ENCODE measurements at regions not wholly inside any gene's neighbourhood (a gene's known extent, or its start where the extent isn't known, plus 50 kb on each side); places are given as distances from the start of the nearest gene placed in this dataset.

GRCh38 chr7:68914006-68914405 lies 684.3 kb upstream of the AUTS2 start:
- Histone ChIP-seq H3K4me1 (no peaks in the 10 kb centered on the region), H3K36me3 (ENCODE audit: control insufficient read depth, insufficient read depth, low read length) (no peaks in the 10 kb centered on the region), H3K9me3 (ENCODE audit: control insufficient read depth, low read length) (no peaks in the 10 kb centered on the region), H3K79me2 (no peaks in the 10 kb centered on the region), H2AFZ (no peak overlapping the region), H3K27me3 (ENCODE audit: control insufficient read depth, insufficient read depth, low read length) (no peaks in the 10 kb centered on the region), H3K27ac (no peak overlapping the region), H3K9ac (no peak overlapping the region), H3K4me3 (ENCODE audit: low read depth, low read length) (no peak overlapping the region), H3K4me2 (ENCODE audit: low read length) (no peak overlapping the region)
- TF ChIP-seq, protein P1, sequence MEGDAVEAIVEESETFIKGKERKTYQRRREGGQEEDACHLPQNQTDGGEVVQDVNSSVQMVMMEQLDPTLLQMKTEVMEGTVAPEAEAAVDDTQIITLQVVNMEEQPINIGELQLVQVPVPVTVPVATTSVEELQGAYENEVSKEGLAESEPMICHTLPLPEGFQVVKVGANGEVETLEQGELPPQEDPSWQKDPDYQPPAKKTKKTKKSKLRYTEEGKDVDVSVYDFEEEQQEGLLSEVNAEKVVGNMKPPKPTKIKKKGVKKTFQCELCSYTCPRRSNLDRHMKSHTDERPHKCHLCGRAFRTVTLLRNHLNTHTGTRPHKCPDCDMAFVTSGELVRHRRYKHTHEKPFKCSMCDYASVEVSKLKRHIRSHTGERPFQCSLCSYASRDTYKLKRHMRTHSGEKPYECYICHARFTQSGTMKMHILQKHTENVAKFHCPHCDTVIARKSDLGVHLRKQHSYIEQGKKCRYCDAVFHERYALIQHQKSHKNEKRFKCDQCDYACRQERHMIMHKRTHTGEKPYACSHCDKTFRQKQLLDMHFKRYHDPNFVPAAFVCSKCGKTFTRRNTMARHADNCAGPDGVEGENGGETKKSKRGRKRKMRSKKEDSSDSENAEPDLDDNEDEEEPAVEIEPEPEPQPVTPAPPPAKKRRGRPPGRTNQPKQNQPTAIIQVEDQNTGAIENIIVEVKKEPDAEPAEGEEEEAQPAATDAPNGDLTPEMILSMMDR (IDR thresholded peaks at IDR 0.05): no peak

GRCh38 chr7:68917041-68917651 lies 681.1 kb upstream of the AUTS2 start:
- H3K9ac ChIP-seq: no peak overlapping the region

DNA sequence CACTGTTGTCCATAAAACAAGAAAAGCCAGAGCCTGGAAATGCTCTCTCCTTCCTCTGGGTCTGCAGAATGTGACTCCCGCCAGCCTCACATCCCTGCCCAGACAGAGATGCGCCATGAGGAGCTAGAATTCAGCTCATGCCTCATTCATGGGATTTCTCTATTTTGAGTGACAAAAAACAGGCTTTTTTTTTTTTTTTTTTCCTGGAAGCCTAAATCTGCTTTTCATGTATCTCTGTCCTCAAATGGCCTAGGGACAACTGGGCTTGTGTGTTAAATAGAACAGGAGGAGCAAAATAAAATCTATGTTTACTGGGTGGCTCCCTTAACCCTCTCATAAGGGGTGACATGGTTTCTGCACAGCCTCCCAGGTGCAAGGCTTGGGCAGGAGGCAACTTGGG lies 679.7 kb upstream of the AUTS2 start:
- H3K36me3 ChIP-seq (ENCODE audit: control insufficient read depth, insufficient read depth, low read length): no peaks in the 10 kb centered on the region
- no peak overlapping the region for H2AFZ ChIP-seq
- H3K4me3 ChIP-seq (ENCODE audit: low read depth, low read length): no peak overlapping the region
- H3K27me3 ChIP-seq (ENCODE audit: control insufficient read depth, insufficient read depth, low read length): no peaks in the 10 kb centered on the region
- no peak overlapping the region for H3K27ac ChIP-seq
- no peak overlapping the region for H3K4me2 ChIP-seq (ENCODE audit: low read length)
- H3K79me2 ChIP-seq: no peaks in the 10 kb centered on the region
- TF ChIP-seq, protein P1 (IDR thresholded peaks at IDR 0.05): no peak
- no peaks in the 10 kb centered on the region for H3K4me1 ChIP-seq
- no peak overlapping the region for H3K9ac ChIP-seq
- no peaks in the 10 kb centered on the region for H3K9me3 ChIP-seq (ENCODE audit: control insufficient read depth, low read length)

More at GRCh38 chr7:68917041-68917651, 681.1 kb upstream of the AUTS2 start:
- Histone ChIP-seq H3K9me3 (ENCODE audit: control insufficient read depth, low read length) (no peaks in the 10 kb centered on the region), H3K27ac (no peak overlapping the region), H3K4me3 (ENCODE audit: low read depth, low read length) (no peak overlapping the region), H3K4me1 (no peaks in the 10 kb centered on the region), H3K4me2 (ENCODE audit: low read length) (no peak overlapping the region), H3K27me3 (ENCODE audit: control insufficient read depth, insufficient read depth, low read length) (no peaks in the 10 kb centered on the region), H2AFZ (no peak overlapping the region), H3K79me2 (no peaks in the 10 kb centered on the region), H3K36me3 (ENCODE audit: control insufficient read depth, insufficient read depth, low read length) (no peaks in the 10 kb centered on the region)
- TF ChIP-seq, protein P1 (IDR thresholded peaks at IDR 0.05): no peak

DNA sequence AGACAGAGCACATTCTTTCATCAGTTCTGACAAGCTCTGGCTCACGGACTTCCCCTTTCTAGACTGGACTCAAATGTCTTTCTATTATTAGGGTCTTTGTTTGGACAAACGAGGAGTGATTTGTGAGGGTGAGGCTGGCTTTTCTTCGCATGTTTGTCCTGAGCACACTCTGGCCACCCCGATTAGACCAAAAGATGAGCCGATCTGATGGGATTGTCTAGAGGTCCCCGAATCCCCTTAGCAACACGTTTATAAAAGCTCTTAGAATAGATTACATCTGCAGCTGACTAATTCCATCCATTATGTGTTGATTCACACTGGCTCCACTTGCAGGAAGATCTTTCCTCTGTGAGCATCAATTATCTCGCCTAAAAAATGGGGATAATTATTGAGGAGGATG lies 675.4 kb upstream of the AUTS2 start:
- no peaks in the 10 kb centered on the region for H3K79me2 ChIP-seq
- H2AFZ ChIP-seq: no peak overlapping the region
- no peak overlapping the region for H3K4me3 ChIP-seq (ENCODE audit: low read depth, low read length)
- TF ChIP-seq, protein P1 (IDR thresholded peaks at IDR 0.05): no peak
- H3K9ac ChIP-seq: no peak overlapping the region
- no peak overlapping the region for H3K4me2 ChIP-seq (ENCODE audit: low read length)
- H3K27ac ChIP-seq: no peak overlapping the region
- no peaks in the 10 kb centered on the region for H3K9me3 ChIP-seq (ENCODE audit: control insufficient read depth, low read length)
- no peaks in the 10 kb centered on the region for H3K4me1 ChIP-seq
- H3K27me3 ChIP-seq (ENCODE audit: control insufficient read depth, insufficient read depth, low read length): no peaks in the 10 kb centered on the region
- H3K36me3 ChIP-seq (ENCODE audit: control insufficient read depth, insufficient read depth, low read length): no peaks in the 10 kb centered on the region

DNA sequence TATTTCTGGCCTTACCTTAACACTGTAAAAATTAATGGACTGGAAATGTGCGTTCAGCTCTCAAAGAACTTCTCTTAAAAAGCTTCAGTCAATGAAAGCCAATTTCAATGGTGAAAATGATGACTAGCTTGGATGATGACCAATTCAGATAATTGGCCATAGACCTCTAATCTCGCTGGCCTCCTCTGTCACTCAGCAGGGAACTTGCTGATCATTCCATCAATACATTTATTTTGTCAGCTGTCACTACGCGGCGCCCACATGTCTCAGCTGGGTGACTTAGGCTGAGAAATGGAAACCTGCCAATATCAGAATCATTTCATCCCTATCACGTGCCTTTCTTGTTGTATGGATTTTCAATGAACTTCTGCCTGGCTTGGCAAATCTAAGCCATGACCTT lies 673.0 kb upstream of the AUTS2 start:
- Histone ChIP-seq H3K4me2 (ENCODE audit: low read length) (no peak overlapping the region), H2AFZ (no peak overlapping the region), H3K4me1 (no peaks in the 10 kb centered on the region), H3K27me3 (ENCODE audit: control insufficient read depth, insufficient read depth, low read length) (no peaks in the 10 kb centered on the region), H3K9ac (no peak overlapping the region), H3K79me2 (no peaks in the 10 kb centered on the region), H3K36me3 (ENCODE audit: control insufficient read depth, insufficient read depth, low read length) (no peaks in the 10 kb centered on the region), H3K4me3 (ENCODE audit: low read depth, low read length) (no peak overlapping the region), H3K9me3 (ENCODE audit: control insufficient read depth, low read length) (no peaks in the 10 kb centered on the region), H3K27ac (no peak overlapping the region)
- TF ChIP-seq, protein P1 (IDR thresholded peaks at IDR 0.05): no peak
